ENCODE measurements at regions not wholly inside any gene's neighbourhood (a gene's known extent, or its start where the extent isn't known, plus 50 kb on each side); places are given as distances from the start of the nearest gene placed in this dataset.

DNA sequence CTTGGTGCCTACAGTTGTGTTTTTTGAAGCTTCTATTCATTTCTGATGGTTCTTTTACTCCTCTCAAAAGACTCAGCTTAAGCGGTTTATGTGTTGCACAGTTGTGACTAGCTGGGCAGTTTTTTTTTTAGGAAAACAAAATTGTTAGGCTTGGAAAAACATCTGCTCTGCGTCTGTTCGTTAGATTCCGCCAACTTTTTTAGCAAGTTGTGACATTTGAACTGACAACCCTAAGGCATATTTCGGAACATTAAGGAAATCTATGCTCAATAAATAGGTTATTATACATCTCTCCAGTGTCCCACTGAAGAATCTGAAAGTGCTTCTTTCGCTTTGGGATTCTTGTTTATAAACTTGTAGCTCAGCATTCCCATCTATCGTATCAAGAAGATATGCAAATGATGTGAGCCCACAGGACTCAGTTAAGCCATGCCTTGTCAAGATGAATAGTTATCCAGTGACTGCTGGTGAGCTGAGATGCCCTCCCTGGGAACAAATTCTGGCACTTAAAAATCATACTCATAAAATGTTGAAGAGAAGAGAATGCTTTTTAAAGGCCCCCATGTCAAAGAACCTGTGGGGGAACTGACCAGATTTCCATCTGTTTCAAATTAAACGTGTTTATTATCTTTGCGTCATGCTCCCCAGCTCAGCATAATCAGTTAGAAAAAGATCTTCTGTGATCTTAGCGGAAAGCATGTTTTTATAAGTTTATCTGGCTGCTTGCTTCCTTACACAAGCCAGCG, 109.0 kb upstream of the FAM20A start:
- Mint-ChIP-seq H3K27me3 (ENCODE audit: low read depth) (no peaks in the 10 kb centered on the region), H3K4me1 (ENCODE audit: low read depth) (no peaks in the 10 kb centered on the region), H3K36me3 (ENCODE audit: low read depth) (no peaks in the 10 kb centered on the region), H3K9me3 (no peaks in the 10 kb centered on the region), H3K27ac (no peak overlapping the region), H3K4me3 (no peak overlapping the region)
- no peak for DNase-seq (ENCODE audit: low spot score)

- no peaks in the 10 kb centered on the region for H3K9me3 Mint-ChIP-seq
- no peaks in the 10 kb centered on the region for H3K27me3 Mint-ChIP-seq (ENCODE audit: low read depth)
- no peak overlapping the region for H3K27ac Mint-ChIP-seq
- H3K4me3 Mint-ChIP-seq: no peak overlapping the region
- no peaks in the 10 kb centered on the region for H3K4me1 Mint-ChIP-seq (ENCODE audit: low read depth)
- no peak for DNase-seq (ENCODE audit: low spot score)
- H3K36me3 Mint-ChIP-seq (ENCODE audit: low read depth): no peaks in the 10 kb centered on the region
These were observed 108.3 kb upstream of the FAM20A start for GRCh38 chr17:68709461-68709860.

- Mint-ChIP-seq H3K4me3 (no peak overlapping the region), H3K9me3 (no peaks in the 10 kb centered on the region), H3K27me3 (ENCODE audit: low read depth) (no peaks in the 10 kb centered on the region), H3K36me3 (ENCODE audit: low read depth) (no peaks in the 10 kb centered on the region), H3K4me1 (ENCODE audit: low read depth) (no peaks in the 10 kb centered on the region), H3K27ac (no peak overlapping the region)
- DNase-seq (ENCODE audit: low spot score): no peak
These were observed 105.9 kb upstream of the FAM20A start for GRCh38 chr17:68707031-68707430.

DNA sequence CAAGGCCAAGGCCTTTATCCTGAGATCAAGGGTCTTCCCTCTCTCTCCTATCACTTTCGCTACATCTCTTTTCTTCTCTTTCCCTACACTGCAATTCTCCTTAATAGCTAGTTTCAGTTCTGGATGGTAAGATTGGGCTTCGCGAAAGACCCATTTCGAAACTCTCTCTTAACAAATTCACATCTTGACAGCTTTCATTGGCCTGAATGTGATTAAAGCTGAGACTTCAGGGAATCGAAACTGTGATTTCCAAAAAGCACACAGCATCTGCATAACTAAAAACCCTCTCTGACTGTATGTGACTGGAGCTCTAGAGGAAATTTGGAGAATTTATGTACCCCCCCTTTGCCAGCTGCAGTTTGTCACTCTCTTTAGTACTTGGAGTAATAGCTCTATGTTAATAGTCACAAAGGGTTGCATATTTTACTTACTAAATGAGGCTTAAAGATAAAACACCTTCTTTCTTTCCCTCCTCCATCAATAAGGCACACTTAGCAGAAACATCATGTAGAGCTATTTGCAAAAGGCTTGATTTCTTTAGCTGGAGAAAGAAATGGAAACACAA, 105.3 kb upstream of the FAM20A start:
- Mint-ChIP-seq H3K27ac (no peak overlapping the region), H3K27me3 (ENCODE audit: low read depth) (no peaks in the 10 kb centered on the region), H3K4me1 (ENCODE audit: low read depth) (no peaks in the 10 kb centered on the region), H3K36me3 (ENCODE audit: low read depth) (no peaks in the 10 kb centered on the region), H3K4me3 (no peak overlapping the region), H3K9me3 (no peaks in the 10 kb centered on the region)
- no peak for DNase-seq (ENCODE audit: low spot score)

DNA sequence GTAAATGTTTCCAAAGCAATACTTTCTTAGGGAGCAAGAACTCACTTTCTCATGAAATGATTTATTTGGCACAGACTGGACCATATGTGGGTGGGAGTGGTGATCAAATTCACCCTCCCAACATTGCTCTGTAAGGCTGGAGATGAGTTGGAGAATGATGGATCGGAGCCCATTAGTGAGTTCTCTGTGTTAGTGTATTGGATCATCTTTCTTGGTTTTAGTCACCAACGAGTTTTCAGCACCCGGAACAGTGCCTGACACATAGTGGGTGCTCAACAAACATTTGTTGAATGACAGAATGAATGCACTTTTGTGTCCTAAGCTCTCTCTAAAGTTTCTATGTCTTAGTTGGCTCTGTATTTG, 104.5 kb upstream of the FAM20A start:
- Mint-ChIP-seq H3K27ac (no peak overlapping the region), H3K4me3 (no peak overlapping the region), H3K27me3 (ENCODE audit: low read depth) (no peaks in the 10 kb centered on the region), H3K9me3 (no peaks in the 10 kb centered on the region), H3K36me3 (ENCODE audit: low read depth) (no peaks in the 10 kb centered on the region), H3K4me1 (ENCODE audit: low read depth) (no peaks in the 10 kb centered on the region)
- no peak for DNase-seq (ENCODE audit: low spot score)

- no peak overlapping the region for H3K27ac Mint-ChIP-seq
- no peaks in the 10 kb centered on the region for H3K4me1 Mint-ChIP-seq (ENCODE audit: low read depth)
- H3K9me3 Mint-ChIP-seq: no peaks in the 10 kb centered on the region
- H3K27me3 Mint-ChIP-seq (ENCODE audit: low read depth): no peaks in the 10 kb centered on the region
- no peaks in the 10 kb centered on the region for H3K36me3 Mint-ChIP-seq (ENCODE audit: low read depth)
- H3K4me3 Mint-ChIP-seq: no peak overlapping the region
- DNase-seq (ENCODE audit: low spot score): no peak
These were observed 103.9 kb upstream of the FAM20A start for GRCh38 chr17:68704871-68705713.

DNA sequence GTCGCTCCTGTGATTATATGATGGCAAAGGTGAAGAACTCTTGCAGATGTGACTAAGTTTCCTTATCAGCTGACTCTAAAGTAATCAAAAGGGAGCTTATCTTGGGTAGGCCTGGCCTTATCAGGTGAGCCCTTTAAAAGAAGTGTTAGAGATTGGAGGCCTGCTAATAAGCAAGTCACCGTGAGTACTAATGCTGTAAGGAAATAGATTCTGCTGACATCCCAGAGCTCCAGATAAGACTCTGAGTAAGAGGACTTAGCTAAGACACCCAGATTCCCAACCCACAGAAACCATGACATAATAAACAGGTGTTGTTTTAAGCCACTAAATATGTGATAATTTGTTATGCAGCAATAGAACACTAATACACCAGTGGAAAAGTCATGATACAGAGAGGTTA, 99.9 kb upstream of the FAM20A start:
- DNase-seq (ENCODE audit: low spot score): no peak
- Mint-ChIP-seq H3K27me3 (ENCODE audit: low read depth) (no peaks in the 10 kb centered on the region), H3K36me3 (ENCODE audit: low read depth) (no peaks in the 10 kb centered on the region), H3K27ac (no peak overlapping the region), H3K9me3 (no peaks in the 10 kb centered on the region), H3K4me3 (no peak overlapping the region), H3K4me1 (ENCODE audit: low read depth) (no peaks in the 10 kb centered on the region)

DNA sequence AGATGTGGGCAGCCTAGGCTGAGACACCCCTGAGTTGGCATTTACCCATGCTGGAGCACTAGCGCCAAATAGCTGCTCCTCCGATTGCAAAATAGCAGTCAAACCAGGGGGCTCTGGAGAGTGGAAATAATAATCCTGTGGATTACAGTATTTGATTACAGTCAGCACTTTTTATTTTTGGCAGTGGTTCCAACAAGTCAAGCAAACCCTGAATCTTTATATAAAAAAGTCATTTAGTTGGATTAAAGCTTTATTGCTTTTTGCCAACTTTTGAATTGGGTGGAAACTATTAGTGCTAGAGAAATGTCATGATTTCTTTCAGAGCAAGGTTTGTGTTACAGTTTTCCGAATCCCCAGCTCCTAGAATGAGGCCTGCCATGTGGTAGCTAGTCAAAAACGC, 99.3 kb upstream of the FAM20A start:
- Mint-ChIP-seq H3K27me3 (ENCODE audit: low read depth) (no peaks in the 10 kb centered on the region), H3K4me1 (ENCODE audit: low read depth) (no peaks in the 10 kb centered on the region), H3K4me3 (no peak overlapping the region), H3K36me3 (ENCODE audit: low read depth) (no peaks in the 10 kb centered on the region), H3K9me3 (no peaks in the 10 kb centered on the region), H3K27ac (no peak overlapping the region)
- DNase-seq (ENCODE audit: low spot score): no peak

GRCh38 chr17:68699936-68700335, 98.8 kb upstream of the FAM20A start:
- Mint-ChIP-seq H3K36me3 (ENCODE audit: low read depth) (no peaks in the 10 kb centered on the region), H3K4me3 (no peak overlapping the region), H3K4me1 (ENCODE audit: low read depth) (no peaks in the 10 kb centered on the region), H3K9me3 (no peaks in the 10 kb centered on the region), H3K27me3 (ENCODE audit: low read depth) (no peaks in the 10 kb centered on the region), H3K27ac (no peak overlapping the region)
- no peak for DNase-seq (ENCODE audit: low spot score)

DNA sequence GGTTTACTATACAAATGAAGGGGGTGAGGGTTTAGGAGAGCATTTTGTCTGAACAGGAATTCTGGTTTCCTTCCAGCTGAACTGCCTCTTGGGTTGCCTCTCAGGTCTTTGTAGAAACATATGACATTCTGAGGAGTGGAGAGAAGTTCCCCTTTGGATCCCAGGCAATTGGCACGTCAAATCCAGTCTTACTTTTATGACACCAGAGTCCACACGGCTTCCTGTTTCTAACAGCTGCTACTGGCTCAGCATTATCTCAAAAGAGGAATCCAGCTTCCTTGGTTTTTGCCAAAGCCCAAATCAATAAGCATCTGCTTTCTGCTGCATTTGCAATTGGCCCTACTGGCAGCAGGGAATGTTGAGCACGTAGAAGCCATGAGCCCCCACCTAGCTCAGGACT, 97.6 kb upstream of the FAM20A start:
- H3K4me1 Mint-ChIP-seq (ENCODE audit: low read depth): no peaks in the 10 kb centered on the region
- H3K27me3 Mint-ChIP-seq (ENCODE audit: low read depth): no peaks in the 10 kb centered on the region
- no peak overlapping the region for H3K27ac Mint-ChIP-seq
- no peak for DNase-seq (ENCODE audit: low spot score)
- H3K9me3 Mint-ChIP-seq: no peaks in the 10 kb centered on the region
- H3K4me3 Mint-ChIP-seq: no peak overlapping the region
- H3K36me3 Mint-ChIP-seq (ENCODE audit: low read depth): no peaks in the 10 kb centered on the region

DNA sequence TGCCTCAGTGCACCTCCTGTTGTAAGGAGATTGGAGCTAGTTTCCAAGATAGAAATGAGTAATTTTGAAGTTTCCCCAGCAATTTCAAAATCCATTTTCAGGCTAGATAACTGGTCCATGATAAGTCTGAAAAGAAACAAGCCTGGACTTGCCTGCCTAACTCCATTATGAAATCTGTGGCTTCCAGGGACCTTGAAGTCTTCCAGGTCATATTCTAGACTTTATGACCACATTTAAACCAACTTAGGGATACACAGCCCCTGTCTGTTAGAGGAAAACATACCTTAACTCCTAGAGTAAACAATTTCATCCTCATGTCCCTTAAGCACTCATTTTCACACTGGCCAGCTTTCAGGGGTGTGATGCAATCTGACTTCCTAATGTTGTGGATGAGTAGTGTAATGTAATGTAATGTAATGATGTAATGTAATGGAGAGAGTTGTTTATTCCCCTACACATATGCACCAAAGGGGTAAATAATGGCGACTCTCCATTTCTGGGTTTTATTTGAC, 96.7 kb upstream of the FAM20A start:
- Mint-ChIP-seq H3K27me3 (ENCODE audit: low read depth) (no peaks in the 10 kb centered on the region), H3K36me3 (ENCODE audit: low read depth) (no peaks in the 10 kb centered on the region), H3K4me3 (no peak overlapping the region), H3K9me3 (no peaks in the 10 kb centered on the region), H3K27ac (no peak overlapping the region), H3K4me1 (ENCODE audit: low read depth) (no peaks in the 10 kb centered on the region)
- DNase-seq (ENCODE audit: low spot score): no peak

DNA sequence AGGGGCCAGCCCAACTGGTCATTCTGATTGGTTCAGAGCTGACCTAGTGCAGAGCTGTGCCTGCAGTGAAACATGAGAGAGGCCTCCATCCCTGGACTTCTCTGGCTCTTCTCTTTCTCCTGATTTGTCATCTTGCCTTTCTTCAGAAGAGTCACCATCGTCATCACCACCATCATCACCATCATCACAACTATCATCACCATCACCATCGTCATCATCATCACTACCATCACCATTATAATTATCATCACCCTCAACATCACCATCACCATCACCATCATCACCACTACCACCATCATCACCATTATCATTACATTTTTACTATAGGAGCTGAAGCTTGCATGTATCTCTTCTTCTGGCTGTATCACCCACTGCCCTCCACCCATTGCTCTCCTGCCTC, 94.5 kb upstream of the FAM20A start:
- no peaks in the 10 kb centered on the region for H3K4me1 Mint-ChIP-seq (ENCODE audit: low read depth)
- H3K36me3 Mint-ChIP-seq (ENCODE audit: low read depth): no peaks in the 10 kb centered on the region
- no peak overlapping the region for H3K27ac Mint-ChIP-seq
- no peak for DNase-seq (ENCODE audit: low spot score)
- no peaks in the 10 kb centered on the region for H3K9me3 Mint-ChIP-seq
- no peak overlapping the region for H3K4me3 Mint-ChIP-seq
- H3K27me3 Mint-ChIP-seq (ENCODE audit: low read depth): no peaks in the 10 kb centered on the region

DNA sequence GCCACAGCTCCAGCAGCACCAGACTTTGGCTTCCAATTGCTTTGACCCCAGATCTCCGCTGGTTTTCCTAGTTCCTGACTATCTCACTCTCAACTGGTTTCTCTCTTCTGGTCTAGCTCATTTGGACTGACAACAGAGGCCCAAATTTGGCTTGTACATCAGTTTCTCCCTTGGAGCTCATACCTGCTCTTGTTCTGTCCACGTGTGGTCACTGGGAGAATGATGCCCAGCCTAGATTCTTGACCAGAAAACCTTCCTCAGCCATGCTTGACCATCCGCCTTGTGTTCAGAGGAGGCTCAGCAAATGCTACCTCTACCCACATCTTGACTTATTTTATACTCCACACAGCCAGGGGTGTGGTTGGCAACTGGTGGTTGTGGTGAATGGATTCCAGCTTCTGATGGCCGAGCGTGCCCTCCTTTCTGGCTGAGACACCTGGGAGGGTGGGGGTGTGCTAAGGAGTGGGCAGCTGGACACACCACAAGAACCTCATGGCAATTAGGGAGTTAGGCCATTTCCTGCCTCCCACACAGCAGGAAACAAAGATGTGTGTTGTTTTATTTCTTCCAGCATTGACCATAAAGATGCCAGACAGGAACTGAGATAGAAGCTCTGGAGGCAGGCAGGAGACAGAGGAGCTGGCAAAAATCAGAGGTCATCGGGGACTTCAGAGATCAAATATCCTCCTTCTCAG, 93.8 kb upstream of the FAM20A start:
- no peaks in the 10 kb centered on the region for H3K4me1 Mint-ChIP-seq (ENCODE audit: low read depth)
- no peak overlapping the region for H3K4me3 Mint-ChIP-seq
- DNase-seq (ENCODE audit: low spot score): no peak
- H3K9me3 Mint-ChIP-seq: no peaks in the 10 kb centered on the region
- no peaks in the 10 kb centered on the region for H3K36me3 Mint-ChIP-seq (ENCODE audit: low read depth)
- H3K27me3 Mint-ChIP-seq (ENCODE audit: low read depth): no peaks in the 10 kb centered on the region
- H3K27ac Mint-ChIP-seq: no peak overlapping the region

- Mint-ChIP-seq H3K4me3 (no peak overlapping the region), H3K27me3 (ENCODE audit: low read depth) (no peaks in the 10 kb centered on the region), H3K4me1 (ENCODE audit: low read depth) (no peaks in the 10 kb centered on the region), H3K9me3 (no peaks in the 10 kb centered on the region), H3K36me3 (ENCODE audit: low read depth) (no peaks in the 10 kb centered on the region), H3K27ac (no peak overlapping the region)
- no peak for DNase-seq (ENCODE audit: low spot score)
These were observed 92.7 kb upstream of the FAM20A start for GRCh38 chr17:68693896-68694295.
